NCI-H69 (cell line): ENCODE measurements at regions not wholly inside any gene's neighbourhood (a gene's known extent, or its start where the extent isn't known, plus 50 kb on each side); places are given as distances from the start of the nearest gene placed in this dataset.
A peak's percentile ranks its signal among the peaks of the same experiment; 100 is the strongest.

Experiments
- DNase-seq: peaks from one replicate; lab custom pipeline; 2025; lab: John Stamatoyannopoulos, UW

GRCh38 chr5:167122267-167122666, 1169.2 kb upstream of the WWC1 start:
- no peak for DNase-seq

GRCh38 chr5:167123126-167123525, 1168.3 kb upstream of the WWC1 start:
- no peak for DNase-seq

DNA sequence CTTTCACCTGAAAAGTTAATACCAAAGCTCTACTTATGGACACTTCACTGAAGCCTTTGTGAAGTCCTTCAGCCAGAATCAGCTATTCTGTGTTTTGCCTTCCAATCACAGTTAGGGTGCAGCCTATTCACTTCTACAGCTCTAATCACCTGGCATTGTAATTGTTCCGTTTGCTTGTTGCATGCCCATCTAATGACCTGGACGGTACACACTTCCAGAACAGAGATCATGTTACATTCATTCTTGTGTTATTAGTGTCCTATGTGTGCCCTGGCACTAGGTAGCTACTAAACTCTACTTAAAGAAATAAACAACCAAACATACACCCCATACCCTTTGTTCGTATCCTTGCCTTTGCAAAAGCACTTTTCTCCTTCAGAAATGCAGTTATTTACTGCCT, 1162.9 kb upstream of the WWC1 start:
- peak; percentile 5 for DNase-seq

DNA sequence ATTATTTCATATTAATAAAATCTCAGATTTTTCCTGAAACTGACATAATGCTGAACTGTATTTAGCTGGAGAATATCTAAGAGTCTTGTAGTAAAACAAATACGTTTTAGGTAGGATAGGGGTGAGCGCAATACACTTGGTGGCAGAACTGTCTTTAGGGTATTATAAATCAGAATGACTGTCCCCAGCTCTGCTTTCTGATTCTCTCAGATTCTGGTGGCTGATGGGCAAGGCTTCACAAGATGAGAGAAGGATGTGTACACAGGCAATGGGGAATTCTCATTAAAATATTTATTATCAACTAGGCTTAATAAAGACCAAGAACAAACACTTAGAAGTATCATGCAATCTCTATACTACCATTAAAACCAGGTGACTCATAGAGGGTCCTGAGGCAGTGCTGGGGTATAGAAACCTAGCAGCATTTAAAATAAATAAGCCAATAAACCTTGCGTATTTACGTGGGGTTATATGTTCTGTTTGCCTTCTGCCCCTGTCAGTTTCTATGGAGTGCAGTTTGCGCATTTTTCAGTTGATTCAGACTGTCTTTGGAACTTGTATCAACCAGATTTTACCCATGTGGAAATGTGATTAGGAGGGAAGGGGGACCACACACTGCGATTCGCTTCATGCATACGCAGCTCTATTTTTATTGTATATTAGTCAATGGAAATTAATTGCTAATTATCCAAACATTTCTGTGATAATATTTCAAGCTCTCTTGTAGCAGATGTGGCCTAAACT, 1150.7 kb upstream of the WWC1 start:
- DNase-seq, result no peak

GRCh38 chr5:167143716-167144115, 1147.7 kb upstream of the WWC1 start:
- no peak for DNase-seq

DNA sequence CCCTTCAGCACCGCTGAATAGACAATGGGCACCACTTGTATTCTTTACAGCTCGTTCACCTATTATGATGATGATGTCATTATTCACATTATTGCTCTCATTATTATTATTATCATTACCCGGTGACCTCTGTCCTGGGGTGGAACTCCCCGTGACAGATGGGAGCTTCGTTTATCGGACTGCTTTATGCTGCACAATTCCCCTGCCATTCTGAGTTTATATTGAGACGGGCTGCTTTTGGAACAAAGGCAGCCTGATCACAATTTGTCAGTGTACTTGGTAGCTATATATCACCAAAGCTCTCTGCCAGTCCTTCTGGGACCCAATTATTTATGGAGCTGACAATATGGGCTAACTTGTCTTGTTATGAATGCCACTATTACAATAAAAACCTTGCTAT, 1145.6 kb upstream of the WWC1 start:
- DNase-seq, result no peak

DNA sequence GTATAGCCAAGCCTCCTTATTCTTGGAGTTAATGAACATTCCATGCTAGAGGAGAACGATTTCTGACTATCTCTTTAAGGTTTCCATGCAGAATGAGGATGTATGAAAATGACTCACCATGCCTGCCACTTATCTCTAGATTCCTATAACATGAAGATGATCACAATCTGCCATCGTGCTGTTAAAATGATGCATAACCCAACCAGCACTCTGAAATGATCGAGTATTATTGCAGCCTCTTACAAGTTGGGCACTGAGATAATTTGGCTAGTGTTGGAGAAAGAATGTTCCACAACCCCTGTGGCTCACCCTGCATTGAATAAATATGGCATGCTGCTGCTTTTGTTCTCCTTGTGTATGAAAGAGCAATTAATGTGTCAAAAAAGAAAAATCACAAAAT, 1143.6 kb upstream of the WWC1 start:
- DNase-seq, result peak; percentile 86

GRCh38 chr5:167150661-167151060, 1140.8 kb upstream of the WWC1 start:
- no peak for DNase-seq

DNA sequence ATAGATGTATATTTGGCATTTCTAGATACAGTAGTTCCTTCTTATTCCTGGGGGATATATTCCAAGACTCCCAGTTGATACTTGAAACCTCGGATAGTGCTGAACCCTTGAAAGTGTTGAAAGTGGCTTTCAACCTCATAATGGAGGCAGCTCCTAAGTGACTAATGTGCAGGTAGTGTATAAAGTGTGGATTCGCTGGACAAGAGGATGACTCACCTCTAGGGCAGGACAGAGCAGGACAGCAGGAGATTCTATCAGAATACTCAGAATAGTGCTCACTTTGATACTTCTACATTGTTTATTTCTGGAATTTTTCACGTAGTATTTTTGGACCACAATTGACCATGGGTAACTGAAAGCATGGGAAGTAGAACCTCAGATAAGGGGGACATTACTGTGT, 1138.9 kb upstream of the WWC1 start:
- DNase-seq, result no peak

GRCh38 chr5:167155387-167156005, 1135.9 kb upstream of the WWC1 start:
- DNase-seq, result no peak

DNA sequence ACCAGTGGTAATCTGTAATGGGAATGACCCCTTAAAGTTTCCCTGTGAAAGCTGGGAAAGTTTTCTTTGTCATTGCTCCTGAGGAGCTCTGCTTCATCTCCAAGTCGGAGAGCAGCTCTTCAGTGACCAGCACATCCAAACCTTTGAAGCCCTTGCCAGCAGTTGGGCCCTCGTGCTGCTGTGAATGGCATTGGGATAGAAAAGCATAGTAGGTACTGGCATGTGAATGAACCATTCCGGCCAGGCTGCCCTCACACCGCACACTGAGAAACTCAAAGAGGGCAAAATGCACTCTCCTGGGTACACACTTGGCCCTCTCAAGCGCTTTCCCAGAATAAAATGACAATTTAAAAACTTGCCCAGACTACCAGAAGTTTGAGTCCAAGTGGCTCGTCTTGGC, 1135.0 kb upstream of the WWC1 start:
- no peak for DNase-seq

DNA sequence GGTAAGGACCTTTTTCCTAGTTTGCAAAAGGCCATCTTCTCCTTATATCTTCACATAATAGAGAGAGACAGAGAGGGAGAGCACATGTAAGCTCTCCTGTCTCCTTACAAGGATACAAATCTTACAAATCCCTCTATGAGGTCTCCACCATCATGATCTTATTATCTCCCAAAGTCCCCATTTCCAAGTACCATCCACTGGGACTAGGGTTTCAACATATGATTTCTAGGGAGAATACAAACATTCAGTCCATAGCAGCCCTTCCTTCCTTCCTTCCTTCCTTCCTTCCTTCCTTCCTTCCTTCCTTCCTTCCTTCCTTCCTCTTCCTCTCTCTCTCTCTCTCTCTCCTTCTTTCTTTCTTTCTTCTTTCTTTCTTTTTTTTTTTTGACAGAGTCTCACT, 1132.9 kb upstream of the WWC1 start:
- DNase-seq, result no peak

DNA sequence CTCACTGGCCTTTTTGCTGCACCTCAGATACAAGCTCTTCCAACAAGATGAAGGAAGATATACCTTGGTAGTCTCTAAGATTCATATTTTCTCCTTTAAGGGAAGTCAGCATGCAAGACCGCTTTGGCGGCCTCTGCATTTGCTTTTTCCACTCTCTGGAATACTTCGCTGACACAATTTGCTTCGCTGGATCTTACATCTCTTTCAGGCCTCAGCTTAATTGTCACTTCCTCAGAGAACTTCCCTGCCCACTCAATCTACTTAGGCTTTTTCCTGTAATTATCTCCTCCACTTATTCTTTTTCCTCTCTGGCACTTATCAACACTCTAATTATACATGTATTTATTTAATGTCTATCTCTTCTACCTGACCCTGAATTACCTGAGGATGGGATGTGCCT, 1131.1 kb upstream of the WWC1 start:
- DNase-seq, result peak; percentile 5

DNA sequence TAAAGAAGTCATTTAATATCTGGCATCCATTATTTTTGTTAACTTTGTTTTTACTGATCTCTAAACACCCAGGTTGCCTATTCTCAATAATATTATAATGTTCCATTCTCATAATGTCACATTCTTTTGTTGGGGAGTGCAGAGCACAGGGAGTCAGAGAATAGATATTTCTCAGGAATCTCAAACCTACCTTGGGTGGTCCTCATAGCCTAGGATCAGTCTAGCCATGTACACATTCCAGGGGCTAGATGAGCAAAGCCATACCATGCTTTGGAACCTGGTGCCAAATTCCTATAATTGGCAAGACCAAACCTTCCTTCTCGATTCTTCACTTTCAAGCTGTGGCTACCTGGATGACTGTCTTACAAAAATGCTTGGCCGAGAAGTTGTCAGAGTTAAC, 1124.7 kb upstream of the WWC1 start:
- no peak for DNase-seq

DNA sequence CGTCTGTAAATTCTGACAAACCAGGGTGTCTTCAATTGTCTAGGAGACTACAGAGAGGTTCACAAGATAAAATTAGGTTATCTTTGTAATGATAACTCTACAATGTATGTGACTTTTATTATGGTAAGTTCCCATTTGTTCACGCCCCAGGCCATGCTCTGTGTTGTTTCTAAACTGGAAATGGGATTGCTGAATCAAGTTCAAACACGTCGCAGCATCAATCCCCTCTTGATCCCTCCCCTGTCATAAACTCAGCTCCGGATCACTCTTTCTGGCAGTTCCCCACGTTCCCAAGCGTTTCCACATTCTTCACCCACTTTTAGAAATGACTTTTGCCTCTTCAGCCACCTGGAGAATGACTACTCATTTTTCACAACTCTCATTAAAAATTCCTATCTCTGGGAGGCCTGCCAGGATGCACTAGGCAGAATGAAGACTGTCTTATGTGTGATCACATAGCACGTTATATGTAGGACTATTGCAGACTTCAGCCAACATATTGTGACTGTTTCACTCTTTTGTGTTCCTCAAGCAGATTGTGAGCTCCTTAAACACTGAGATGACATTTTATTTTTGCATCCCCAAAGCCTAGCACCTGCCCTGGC, 1124.2 kb upstream of the WWC1 start:
- DNase-seq, result no peak

GRCh38 chr5:167168971-167169370, 1122.5 kb upstream of the WWC1 start:
- DNase-seq, result no peak

DNA sequence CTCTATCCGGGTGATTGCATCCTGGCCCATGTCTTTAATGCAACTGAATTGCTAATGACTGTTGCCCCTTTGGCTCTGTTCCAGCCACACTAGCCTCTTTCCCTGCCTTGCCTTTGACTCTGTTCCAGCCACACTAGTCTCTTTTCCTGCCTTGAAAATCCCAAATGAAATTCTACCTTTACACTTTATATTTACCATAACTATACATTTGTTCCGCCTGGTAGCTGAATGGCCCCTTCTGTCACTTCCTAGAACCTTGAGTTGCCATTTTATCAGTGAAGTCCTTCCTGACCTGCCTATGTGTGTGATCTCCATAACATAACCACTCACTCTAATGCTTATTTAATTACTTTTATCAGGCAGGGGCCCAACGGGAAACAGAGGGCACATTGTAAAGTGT, 1120.4 kb upstream of the WWC1 start:
- DNase-seq, result peak; percentile 5

DNA sequence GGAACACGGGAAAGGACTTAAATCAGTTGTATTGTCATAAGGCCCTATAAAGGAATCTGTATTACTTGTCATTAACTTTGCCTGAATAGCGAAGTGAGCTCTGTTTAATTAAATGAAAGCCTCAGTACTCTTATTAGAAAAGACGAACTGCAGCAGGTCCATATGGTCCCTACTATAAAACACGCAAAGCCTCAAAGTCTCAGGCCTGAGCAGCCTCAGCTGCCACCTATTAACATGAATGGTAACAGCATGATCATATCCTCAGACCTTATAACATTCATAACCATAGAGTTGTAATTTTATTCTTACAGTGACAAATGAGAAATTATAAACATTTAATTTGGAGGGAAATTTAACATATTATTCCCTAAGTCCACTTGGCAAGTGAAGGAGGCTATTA, 1113.7 kb upstream of the WWC1 start:
- DNase-seq, result no peak

DNA sequence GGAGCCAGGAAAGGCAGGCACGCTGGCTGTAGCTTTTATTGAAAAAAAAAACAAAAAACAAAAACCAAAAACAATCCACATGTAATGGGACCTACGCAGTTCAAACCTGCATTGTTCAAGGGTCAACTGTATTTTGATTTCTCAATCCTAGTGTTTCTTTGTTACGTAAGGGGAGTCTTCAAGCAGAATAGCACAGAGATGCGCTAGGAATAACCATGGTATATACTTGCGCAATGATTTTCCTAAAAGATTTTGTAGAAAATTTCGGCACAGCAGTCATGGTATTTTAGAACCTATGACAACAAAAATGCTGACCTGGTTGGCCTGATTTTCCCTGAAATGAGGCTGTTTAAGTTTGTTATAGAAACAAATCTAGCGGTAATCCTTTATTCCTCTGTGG, 1110.5 kb upstream of the WWC1 start:
- DNase-seq, result no peak

- DNase-seq, result no peak
Measured at GRCh38 chr5:167205881-167206280, 1085.6 kb upstream of the WWC1 start.

DNA sequence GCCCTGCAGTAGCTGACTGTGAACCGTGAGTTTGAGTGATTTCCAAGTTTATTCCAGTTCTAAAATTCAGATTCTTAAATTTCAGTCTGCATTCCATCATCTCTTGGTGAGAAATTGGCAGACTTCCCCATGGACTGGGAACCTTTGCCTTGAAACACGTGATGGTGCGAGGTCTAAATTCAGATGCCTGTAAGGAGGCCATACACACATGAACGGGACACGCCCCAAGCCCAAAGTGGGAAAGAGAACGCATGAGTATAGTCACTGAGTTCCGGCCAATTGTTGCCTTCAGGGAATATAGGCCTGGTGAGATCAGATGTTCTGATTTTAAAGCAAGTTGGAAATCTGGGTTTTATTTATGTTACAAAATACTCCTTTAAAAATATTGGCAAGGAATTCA, 1084.4 kb upstream of the WWC1 start:
- no peak for DNase-seq

GRCh38 chr5:167208911-167209310, 1082.5 kb upstream of the WWC1 start:
- no peak for DNase-seq

GRCh38 chr5:167217097-167217743, 1074.2 kb upstream of the WWC1 start:
- no peak for DNase-seq
